ENCODE measurements at regions not wholly inside any gene's neighbourhood (a gene's known extent, or its start where the extent isn't known, plus 50 kb on each side); places are given as distances from the start of the nearest gene placed in this dataset.

- TF ChIP-seq, protein P1, sequence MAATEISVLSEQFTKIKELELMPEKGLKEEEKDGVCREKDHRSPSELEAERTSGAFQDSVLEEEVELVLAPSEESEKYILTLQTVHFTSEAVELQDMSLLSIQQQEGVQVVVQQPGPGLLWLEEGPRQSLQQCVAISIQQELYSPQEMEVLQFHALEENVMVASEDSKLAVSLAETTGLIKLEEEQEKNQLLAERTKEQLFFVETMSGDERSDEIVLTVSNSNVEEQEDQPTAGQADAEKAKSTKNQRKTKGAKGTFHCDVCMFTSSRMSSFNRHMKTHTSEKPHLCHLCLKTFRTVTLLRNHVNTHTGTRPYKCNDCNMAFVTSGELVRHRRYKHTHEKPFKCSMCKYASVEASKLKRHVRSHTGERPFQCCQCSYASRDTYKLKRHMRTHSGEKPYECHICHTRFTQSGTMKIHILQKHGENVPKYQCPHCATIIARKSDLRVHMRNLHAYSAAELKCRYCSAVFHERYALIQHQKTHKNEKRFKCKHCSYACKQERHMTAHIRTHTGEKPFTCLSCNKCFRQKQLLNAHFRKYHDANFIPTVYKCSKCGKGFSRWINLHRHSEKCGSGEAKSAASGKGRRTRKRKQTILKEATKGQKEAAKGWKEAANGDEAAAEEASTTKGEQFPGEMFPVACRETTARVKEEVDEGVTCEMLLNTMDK (IDR thresholded peaks at IDR 0.05; ENCODE audit: borderline replicate concordance, insufficient read depth, low read depth, low read length, poor library complexity, severe bottlenecking): no peak
- TF ChIP-seq ZFP1 (CRISPR knock-in tag; IDR thresholded peaks at IDR 0.05) (no peak), MTA2 (IDR thresholded peaks at IDR 0.05; ENCODE audit: low read depth) (no peak), CBX2 (IDR thresholded peaks at IDR 0.05; ENCODE audit: insufficient read depth, low read length, poor library complexity, severe bottlenecking) (no peak), ETV5 (CRISPR knock-in tag; IDR thresholded peaks at IDR 0.05; ENCODE audit: low read depth) (no peak), ZNF316 (IDR thresholded peaks at IDR 0.05) (peak; percentile 25; the same call in 1 of the 2 replicates), ARID3A (IDR thresholded peaks at IDR 0.05; ENCODE audit: borderline replicate concordance, low read depth, low read length) (no peak), NCOR1 (IDR thresholded peaks at IDR 0.05) (no peak), POLR2B (IDR thresholded peaks at IDR 0.05; ENCODE audit: low read depth, partially characterized antibody) (peak; percentile 35), ZNF696 (CRISPR knock-in tag; conservative IDR thresholded peaks at IDR 0.05) (no peak), OTX1 (CRISPR knock-in tag; IDR thresholded peaks at IDR 0.05) (no peak), TAF9B (IDR thresholded peaks at IDR 0.05; ENCODE audit: partially characterized antibody) (no peak), RBM39 (optimal IDR thresholded peaks at IDR 0.05; ENCODE audit: low read depth, low read length) (no peak), DIDO1 (tag; IDR thresholded peaks at IDR 0.05; ENCODE audit: low read depth) (no peak), ELF2 (CRISPR knock-in tag; IDR thresholded peaks at IDR 0.05) (no peak), ZNF589 (CRISPR knock-in tag; IDR thresholded peaks at IDR 0.05; ENCODE audit: low read depth) (no peak), DNMT1 (IDR thresholded peaks at IDR 0.05) (no peak), ZNF79 (CRISPR knock-in tag; IDR thresholded peaks at IDR 0.05; ENCODE audit: low read depth) (no peak), ZNF274 (IDR thresholded peaks at IDR 0.05; ENCODE audit: borderline replicate concordance, low read depth, low read length) (no peak), C11orf30 (IDR thresholded peaks at IDR 0.05; ENCODE audit: low read depth) (peak; percentile 48; the same call in 1 of the 2 replicates), PRDM10 (IDR thresholded peaks at IDR 0.05; ENCODE audit: partially characterized antibody) (no peak)
- TF ChIP-seq, protein P2, sequence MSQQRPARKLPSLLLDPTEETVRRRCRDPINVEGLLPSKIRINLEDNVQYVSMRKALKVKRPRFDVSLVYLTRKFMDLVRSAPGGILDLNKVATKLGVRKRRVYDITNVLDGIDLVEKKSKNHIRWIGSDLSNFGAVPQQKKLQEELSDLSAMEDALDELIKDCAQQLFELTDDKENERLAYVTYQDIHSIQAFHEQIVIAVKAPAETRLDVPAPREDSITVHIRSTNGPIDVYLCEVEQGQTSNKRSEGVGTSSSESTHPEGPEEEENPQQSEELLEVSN (IDR thresholded peaks at IDR 0.05; ENCODE audit: borderline replicate concordance in 1 of 2, extremely low read depth in 1 of 2, insufficient read depth in 1 of 2, insufficient read length in 1 of 2, low read depth in 1 of 2, low read length in 1 of 2, poor library complexity in 1 of 2, severe bottlenecking in 1 of 2): no peak
Measured at GRCh38 chr9:87793292-87793691, 67.4 kb downstream of the CTSL start (continued).
